ENCODE measurements at regions not wholly inside any gene's neighbourhood (a gene's known extent, or its start where the extent isn't known, plus 50 kb on each side); places are given as distances from the start of the nearest gene placed in this dataset.

DNA sequence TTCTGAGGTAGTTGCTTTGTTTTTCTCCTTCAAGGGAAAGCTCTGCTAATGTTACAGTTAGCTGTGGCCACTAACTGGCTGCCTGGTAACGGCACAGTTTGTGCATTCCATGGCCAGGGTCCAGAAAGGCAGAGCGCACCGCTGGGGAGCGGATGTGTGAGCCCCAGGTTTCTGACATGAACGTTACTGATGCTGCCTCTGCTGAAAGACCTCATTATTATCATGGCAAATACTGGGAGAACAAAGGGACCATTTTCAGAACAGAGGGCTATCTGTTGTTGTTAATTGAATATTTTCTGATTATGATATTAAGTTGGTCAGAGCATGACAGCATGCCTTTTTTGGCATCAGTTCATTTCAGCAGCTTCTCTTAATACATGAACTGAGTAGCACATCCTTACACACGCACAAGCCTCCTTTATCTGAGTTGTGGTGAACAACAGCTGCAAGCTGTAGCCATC is 134.1 kb downstream of the NUDT12 start:
- no peak for DNase-seq (ENCODE audit: insufficient read length, low spot score)
- FAIRE-seq: no peak

DNA sequence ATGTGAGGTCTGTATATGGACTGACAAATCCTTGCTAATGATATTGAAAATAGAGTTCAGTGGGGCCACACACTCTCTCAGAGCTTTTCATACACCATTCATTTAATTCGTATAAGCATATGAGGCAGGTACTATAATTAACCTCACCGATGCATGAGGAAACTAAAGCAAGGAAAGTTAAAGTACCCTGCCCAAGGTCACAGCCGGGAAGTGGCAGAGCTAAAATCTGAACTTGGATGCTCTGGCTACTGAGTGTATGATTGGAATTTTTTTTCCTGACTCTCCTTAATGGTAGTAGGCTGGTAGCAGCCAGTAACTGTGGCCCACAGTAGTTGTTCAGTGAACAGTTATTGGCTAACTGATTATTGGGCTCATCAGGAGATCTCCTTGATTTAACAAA is 135.3 kb downstream of the NUDT12 start:
- DNase-seq (ENCODE audit: insufficient read length, low spot score): no peak
- no peak for TF ChIP-seq POLR2A (IDR thresholded peaks at IDR 0.05; ENCODE audit: low read depth, low read length)
- FAIRE-seq: no peak

More for the DNA sequence above, 134.1 kb downstream of the NUDT12 start:
- no peak for TF ChIP-seq POLR2A (IDR thresholded peaks at IDR 0.05; ENCODE audit: low read depth, low read length)

DNA sequence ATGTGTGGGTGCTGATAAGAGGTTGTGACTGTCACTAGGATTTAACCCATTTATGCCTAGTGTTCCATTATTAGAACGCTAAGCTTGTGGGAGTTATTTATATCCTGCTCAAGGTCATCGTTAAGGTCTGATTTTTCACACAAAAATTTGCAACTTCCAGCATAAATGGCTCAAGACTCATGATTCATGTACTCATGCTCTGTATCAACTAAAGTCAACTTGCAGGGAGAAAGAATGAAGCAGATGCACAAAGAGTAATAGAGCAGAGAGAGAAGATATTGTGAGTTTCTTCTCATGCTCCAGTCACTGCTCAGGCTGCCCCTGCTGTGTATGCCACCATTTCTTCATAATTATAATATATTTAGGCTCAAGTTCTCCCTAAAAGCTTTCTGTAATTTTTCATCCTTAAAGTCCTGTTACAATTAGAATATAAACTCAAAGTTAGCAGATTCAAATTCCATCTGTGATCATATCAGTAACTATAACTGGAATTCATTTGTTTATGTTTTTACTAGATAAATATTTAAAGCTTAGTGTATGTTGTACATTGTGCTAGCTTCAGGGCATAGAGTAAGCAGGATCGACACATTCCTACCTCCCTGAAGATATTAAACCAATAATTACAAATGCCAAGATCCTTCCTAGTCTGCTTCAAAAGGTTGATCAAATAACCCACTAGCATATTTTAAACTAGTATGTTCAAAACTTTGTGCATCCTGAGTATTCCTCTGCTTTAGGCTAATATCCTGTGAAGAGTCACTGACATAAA is 136.7 kb downstream of the NUDT12 start:
- DNase-seq (ENCODE audit: insufficient read length, low spot score) (no peak), FAIRE-seq (no peak)
- TF ChIP-seq POLR2A (IDR thresholded peaks at IDR 0.05; ENCODE audit: low read depth, low read length): no peak

DNA sequence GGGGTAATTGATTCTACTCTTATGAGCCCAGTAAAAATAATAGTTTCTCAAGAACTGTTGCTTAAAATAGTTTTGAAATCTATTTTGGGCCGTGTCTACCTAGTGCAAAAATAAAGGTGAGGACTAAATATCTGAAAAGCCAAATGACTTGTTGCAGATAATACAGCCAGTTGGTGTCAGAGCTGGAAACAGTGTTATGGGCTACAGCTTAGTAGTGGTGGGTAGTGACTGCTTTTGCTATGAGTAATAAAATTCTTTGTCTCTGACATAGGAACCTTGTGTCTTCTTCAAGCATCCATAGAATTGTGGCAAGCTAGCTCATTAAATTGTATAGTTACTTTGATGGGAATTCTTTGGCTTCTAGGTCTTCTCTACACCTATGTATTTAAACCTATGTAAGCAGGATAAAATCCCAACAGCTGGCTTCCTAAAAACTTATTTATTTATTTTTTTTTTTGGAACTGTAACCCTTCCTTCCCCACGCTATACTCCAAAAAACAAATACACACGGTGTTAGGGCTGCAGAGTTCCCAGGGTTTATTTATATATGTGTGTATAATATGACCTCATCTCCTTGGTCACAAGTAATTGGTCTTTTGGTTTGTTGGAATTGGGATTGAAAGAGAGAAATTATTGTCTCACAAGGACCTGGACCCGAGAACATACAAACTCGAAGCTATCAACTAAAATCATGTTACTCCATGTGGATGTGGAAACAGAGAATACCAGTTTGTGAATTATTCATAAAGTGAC is 138.0 kb downstream of the NUDT12 start:
- no peak for TF ChIP-seq POLR2A (IDR thresholded peaks at IDR 0.05; ENCODE audit: low read depth, low read length)
- FAIRE-seq: no peak
- DNase-seq (ENCODE audit: insufficient read length, low spot score): no peak

- no peak for TF ChIP-seq POLR2A (IDR thresholded peaks at IDR 0.05; ENCODE audit: low read depth, low read length)
- DNase-seq (ENCODE audit: insufficient read length, low spot score): no peak
- FAIRE-seq: no peak
These were observed 138.6 kb downstream of the NUDT12 start for GRCh38 chr5:103424026-103424425.

GRCh38 chr5:103422756-103423155 is 139.8 kb downstream of the NUDT12 start:
- TF ChIP-seq POLR2A (IDR thresholded peaks at IDR 0.05; ENCODE audit: low read depth, low read length): no peak
- no peak for FAIRE-seq
- DNase-seq (ENCODE audit: insufficient read length, low spot score): no peak

DNA sequence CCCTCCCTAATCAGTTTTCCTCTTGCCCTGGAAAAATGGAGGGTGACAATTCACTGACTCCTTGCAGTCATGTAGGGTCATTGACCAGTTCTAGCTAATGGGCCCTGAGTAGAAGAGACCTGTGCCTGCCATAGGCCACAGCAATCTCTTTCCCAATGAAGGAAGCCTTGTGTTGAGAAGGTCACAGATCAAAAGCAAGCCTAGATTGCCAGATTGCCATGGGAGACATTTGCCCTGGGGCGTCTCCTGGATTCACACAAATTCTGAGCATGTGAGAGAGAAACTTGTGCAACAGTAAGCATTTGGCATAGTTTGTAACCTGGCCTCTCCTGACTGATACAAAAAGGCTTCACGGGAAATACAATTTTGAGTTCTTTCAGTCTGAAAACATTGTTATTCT is 148.0 kb downstream of the NUDT12 start:
- TF ChIP-seq POLR2A (IDR thresholded peaks at IDR 0.05; ENCODE audit: low read depth, low read length): no peak
- no peak for DNase-seq (ENCODE audit: insufficient read length, low spot score)
- no peak for FAIRE-seq

GRCh38 chr5:103411711-103412110 is 150.9 kb downstream of the NUDT12 start:
- no peak for TF ChIP-seq POLR2A (IDR thresholded peaks at IDR 0.05; ENCODE audit: low read depth, low read length)
- FAIRE-seq (no peak), DNase-seq (ENCODE audit: insufficient read length, low spot score) (no peak)

DNA sequence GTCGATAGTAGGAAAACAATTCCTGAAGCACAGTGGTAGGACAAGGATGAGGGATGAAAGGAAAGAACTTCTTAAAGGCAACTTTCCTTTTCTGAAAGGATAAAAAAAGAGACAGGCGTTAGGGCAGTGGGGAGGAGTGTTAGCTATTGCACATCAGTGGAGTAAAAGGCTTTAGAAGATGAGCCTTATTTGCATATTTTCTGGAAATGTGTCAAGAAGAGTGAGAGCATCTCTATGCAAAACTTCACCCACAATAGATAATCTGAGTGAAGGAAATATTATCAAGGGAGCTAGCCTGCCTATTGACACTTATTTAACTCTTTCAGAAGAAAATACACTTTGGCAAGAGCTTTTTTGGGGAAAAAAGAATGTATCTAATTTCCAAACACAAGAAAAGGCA is 151.6 kb downstream of the MACIR start:
- no peak for TF ChIP-seq POLR2A (IDR thresholded peaks at IDR 0.05; ENCODE audit: low read depth, low read length)
- DNase-seq (ENCODE audit: insufficient read length, low spot score) (no peak), FAIRE-seq (no peak)

- FAIRE-seq (no peak), DNase-seq (ENCODE audit: insufficient read length, low spot score) (no peak)
- TF ChIP-seq POLR2A (IDR thresholded peaks at IDR 0.05; ENCODE audit: low read depth, low read length): no peak
These were observed 150.6 kb downstream of the MACIR start for GRCh38 chr5:103409013-103409670.

DNA sequence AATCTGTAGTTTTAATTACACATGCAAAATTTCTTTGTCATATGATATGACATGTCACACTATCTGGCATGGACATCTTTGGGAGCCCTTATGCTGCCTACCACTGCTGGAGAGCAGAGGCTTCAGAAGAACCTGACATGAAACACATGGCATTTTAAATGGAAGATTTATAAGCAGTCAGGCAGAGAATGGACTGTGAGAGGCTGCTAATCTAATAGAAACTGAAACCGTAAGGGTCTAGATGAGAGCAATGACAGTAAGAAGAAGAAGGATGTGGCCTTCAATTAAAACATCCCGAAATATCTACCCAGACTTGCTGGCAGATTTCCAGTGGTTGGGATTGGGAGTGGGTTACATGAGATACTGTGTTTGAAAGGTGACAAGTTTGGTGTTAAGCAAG is 149.8 kb downstream of the MACIR start:
- DNase-seq (ENCODE audit: insufficient read length, low spot score) (no peak), FAIRE-seq (no peak)
- no peak for TF ChIP-seq POLR2A (IDR thresholded peaks at IDR 0.05; ENCODE audit: low read depth, low read length)

GRCh38 chr5:103407402-103407801 is 148.8 kb downstream of the MACIR start:
- TF ChIP-seq POLR2A (IDR thresholded peaks at IDR 0.05; ENCODE audit: low read depth, low read length): no peak
- FAIRE-seq: no peak
- no peak for DNase-seq (ENCODE audit: insufficient read length, low spot score)

DNA sequence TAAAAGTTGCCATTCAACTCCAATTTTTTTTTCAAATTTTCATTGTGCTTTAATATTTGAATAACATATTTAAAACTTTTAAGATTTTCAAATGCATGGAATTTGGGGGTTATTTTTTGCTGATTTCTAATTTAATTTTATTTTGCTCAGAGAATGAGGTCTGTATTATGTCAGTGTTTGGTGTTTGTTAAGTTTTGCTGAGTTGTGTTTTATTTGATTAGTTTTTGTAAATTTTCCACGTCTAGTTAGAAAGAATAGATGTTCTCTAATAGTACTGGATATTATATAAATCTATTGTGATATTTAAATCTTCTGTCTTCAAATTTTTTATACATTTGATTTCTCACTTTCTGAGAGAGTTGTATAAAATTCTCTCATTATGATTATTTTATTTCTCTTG is 145.9 kb downstream of the MACIR start:
- DNase-seq (ENCODE audit: insufficient read length, low spot score): no peak
- no peak for TF ChIP-seq POLR2A (IDR thresholded peaks at IDR 0.05; ENCODE audit: low read depth, low read length)
- no peak for FAIRE-seq

DNA sequence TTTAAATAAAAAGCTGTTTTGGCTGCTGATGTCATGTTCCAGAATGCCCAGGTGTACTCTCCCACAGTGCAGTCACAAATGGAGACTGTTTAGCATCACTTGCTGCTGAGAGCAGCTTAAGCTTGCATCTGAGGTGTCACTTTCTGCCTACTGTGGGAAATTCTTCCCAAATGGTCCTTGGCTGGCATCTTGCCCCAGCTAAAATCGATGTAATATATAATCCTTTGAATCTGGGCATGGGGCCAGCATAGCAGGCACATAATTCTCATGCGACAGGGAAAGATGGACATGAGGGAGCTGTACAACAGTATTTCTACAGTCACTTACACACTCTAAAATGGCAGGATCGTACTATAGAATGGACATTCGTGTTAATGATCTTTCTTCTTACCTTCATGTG is 144.3 kb downstream of the MACIR start:
- DNase-seq (ENCODE audit: insufficient read length, low spot score) (no peak), FAIRE-seq (no peak)
- TF ChIP-seq POLR2A (IDR thresholded peaks at IDR 0.05; ENCODE audit: low read depth, low read length): no peak
